GM10248 (cell line): ENCODE measurements at regions not wholly inside any gene's neighbourhood (a gene's known extent, or its start where the extent isn't known, plus 50 kb on each side); places are given as distances from the start of the nearest gene placed in this dataset.

Experiments used
- CTCF ChIA-PET: fragments of 300-600 bp; sonication (Branson Sonifier 250); formaldehyde crosslinking; extraction: SDS; loops from one replicate; lab custom pipeline; 2021; ENCODE audit warnings: antibody characterized with exemption; lab: Yijun Ruan, JAX
- POLR2A ChIA-PET: fragments of 350-650 bp; sonication (Branson Sonifier 250); formaldehyde crosslinking; extraction: SDS; loops from one replicate; lab custom pipeline; 2020; ENCODE audit warnings: antibody characterized with exemption; lab: Yijun Ruan, JAX
- DNase-seq: peaks from one replicate; pipeline ENCODE4 v3.0.0; 2012; ENCODE audit errors: extremely low spot score
- CTCF ChIP-seq: IDR thresholded peaks from 2 replicates; pipeline ENCODE4 v1.5.1; 2012; ENCODE audit warnings: mild to moderate bottlenecking, low read depth; ENCODE audit errors: extremely low read depth, missing control alignments, control extremely low read depth

GRCh38 chr7:3250725-3251124, 50.3 kb upstream of the SDK1 start:
- ChIA-PET CTCF (no interaction called here), POLR2A (no interaction called here)
- TF ChIP-seq CTCF = no peak
- DNase-seq = no peak
